ENCODE measurements at regions not wholly inside any gene's neighbourhood (a gene's known extent, or its start where the extent isn't known, plus 50 kb on each side); places are given as distances from the start of the nearest gene placed in this dataset.

- DNase-seq = no peak
These were observed 118.9 kb upstream of the NT5C1B start for GRCh38 chr2:18708203-18708715.

GRCh38 chr2:18706001-18706400 lies 116.6 kb upstream of the NT5C1B start:
- DNase-seq = no peak

DNA sequence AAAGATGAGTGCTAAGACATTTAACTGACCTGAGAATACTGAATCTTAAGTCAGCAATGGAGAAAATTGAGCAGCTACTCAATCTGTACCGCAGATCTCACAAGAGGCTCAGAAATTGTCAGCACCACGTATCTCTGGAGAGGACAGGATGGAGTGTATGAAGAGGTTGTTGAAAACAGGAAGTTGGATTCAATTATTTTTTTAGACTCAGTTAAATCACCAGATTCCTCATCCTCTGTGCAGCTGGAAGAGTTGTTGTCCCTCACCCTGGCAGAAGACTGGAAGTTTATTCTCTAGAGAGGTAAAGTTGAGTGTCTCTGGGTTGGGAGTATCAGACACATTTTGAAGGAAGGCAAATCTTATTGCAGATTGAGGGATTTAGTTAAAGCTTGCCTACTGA lies 114.9 kb upstream of the NT5C1B start:
- no peak for DNase-seq

DNA sequence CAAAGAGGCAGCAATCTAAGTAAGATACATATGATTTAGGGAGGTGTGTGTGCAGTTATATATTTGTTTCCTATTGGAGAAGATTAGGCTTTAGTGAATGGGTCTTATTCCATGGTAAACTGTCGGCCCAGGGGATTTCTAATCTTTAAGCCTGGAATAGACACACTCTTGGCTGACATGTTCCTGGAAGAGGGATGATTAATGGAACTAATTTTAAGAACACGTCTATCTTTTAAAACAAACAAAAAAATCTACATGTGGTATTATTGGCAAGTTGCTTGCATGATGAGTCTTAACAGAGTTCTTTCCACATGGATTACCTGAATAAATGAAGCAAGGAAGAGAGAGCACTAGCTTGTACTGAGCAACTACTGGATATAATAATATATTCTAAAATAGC lies 114.2 kb upstream of the NT5C1B start:
- no peak for DNase-seq

- DNase-seq = no peak
These were observed 112.6 kb upstream of the NT5C1B start for GRCh38 chr2:18701981-18702380.

DNA sequence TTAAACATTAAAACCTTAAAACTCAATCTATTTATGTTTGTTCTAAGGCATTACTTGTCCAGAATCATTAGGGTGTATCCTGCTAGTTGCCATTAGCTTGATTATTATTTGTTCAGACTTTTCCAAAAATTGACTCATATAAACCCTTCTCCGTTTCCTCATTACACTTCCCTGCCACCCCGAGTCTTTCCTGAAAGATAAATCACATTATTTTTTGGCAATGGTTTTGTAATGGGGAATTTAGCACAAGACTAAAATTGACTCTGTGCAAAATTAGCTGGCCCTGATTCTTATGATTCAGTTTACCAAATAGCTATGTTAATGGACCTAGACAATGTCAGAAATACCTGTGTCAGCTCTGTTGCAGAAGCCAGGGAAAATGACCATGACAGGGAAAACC lies 112.2 kb upstream of the NT5C1B start:
- DNase-seq = no peak

DNA sequence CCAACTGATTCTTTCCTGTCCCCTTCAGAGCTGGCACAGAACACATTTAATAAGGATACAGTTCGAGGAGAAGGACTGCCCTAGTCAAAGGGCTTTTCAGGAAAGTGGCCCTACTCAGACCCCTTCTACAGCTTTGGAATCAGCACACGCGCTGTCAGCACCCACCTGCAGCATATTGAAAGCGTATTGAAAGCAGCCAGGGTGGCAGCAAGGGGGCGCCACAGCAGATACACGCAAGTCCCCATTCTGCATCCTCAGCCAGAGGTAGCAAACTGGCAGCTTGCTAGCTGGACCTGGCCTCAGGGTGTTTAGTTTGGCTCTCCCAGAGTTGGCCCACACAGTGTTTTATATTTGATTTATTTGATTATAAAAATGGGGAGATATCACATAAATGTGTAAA lies 101.0 kb upstream of the NT5C1B start:
- no peak for DNase-seq

DNA sequence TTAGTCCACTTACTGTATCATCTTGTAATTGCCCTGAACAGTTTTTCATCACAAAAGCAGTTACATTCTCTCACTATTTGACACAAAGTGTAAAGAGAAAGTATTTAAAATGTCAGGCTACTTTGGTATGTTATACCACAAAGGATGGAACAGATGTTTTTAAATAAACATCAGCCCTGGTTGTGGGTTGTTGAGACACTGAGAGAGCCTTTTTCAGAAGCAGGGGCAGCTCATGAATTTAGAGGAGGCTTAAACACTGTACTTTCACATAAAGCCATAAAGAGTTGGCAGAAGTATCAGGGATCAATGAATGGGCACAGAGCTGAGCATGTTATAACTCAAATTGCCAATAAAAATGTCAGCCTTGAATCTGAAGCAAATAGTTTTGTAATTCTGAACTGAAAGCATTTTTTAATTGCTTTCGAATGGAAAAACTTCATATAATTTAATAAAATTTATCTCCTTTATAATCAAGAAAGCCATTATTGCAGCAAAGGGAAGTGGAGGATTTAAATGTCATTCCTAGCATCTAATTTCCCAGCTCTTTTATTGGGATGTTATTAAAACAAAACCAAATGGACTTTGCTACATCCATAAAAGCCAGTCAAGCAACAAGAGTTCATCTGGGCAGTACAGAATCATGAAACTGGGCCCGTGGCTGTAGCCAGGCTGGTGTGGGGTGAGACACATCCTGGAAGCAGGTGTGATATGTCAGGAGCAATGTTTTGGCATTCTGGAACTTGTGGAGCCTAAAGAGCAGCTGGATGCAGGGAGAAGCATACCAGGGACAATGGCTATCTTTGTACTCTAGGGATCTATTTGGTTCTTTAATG lies 95.1 kb upstream of the NT5C1B start:
- no peak for DNase-seq

DNA sequence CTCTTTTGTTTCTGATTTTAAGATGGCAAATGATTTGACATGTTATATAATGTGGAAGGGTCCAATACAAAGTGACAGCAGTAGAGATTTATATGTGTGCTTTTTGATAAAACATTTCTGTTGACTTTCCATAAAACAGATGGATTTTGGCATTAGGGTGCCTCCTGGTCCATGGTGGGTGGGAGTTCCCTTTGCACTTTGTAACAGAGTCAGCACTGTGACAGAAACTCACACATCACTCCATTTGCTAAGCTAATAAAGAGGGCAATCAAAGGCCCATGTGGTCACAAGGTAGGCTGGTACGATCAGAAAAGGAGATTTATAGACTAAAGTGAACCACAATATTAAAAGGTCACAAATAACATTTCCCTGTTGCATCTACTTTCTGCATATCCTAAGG lies 93.3 kb upstream of the NT5C1B start:
- DNase-seq = no peak

DNA sequence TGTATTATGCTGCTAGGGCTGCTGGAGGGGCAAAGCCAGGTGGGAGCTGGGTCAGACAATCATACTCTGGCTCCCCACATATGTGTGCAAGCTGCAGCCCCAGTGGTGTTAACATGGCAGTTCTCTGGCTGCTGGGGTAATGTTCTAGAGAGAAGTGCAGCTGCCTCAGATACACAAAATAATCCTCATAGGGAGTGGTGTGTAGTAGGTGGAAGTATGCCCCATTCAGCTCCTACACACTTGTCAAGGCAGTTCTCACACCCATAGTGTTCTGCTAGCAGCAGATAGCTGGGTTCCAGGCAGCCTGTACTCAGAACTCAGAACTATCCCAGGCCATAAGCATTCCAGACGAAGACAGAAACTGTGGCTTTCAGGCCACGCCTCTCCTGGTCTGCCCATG lies 87.9 kb upstream of the NT5C1B start:
- no peak for DNase-seq

DNA sequence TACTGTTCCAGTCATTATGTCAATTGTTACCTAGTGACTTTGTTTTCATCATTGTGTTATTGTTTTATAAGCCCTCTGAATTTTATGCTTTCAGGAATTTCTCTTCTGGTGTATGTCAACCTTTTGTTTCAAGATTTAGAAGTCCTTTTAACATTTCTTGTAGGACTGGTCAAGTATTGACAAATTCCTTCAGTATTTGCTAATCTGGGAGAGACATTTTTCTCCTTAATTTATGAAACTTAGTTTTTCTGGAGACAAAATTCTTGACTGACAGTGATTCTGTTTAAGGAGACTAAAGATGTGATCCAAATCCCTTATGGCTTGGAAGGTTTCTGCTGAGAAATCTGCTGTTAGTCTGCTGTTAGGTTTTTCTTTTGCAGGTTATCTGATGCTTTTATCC lies 84.9 kb upstream of the NT5C1B start:
- no peak for DNase-seq

DNA sequence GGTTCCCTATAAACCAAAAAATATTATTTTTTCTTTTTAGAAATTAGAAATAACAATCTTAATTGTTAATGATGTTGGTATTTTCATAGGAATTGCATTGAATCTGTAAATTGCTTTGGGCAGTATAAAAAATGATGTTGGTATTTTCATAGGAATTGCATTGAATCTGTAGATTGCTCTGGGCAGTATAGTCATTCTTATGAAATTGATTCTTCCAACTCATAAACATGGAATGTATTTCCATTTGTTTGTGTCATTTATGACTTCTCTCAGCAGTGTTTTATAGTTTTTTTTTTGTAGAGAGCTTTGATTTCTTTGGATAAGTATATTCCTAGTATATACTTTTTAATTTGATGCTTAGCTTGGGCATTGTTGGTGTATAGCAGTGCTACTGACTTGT lies 82.0 kb upstream of the NT5C1B start:
- DNase-seq = no peak

DNA sequence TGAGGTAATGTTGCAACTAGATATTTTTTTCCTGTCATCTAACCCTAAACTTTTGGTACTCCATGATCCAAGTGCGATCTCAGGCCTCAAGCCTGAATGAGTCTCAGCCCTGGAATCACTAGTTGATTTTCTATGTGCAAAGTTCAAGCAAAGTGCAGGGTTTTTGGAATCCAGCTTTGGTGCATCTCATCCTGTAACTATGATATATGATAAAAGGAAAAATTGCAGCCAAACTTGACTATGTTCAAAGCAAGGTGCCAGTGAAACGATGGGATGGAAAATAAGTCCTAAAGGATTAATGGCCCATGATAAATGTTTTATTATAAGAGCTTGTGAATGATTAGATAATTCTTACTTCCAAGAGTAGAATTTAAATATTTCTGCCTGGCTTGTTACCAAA lies 78.9 kb upstream of the NT5C1B start:
- DNase-seq = no peak

DNA sequence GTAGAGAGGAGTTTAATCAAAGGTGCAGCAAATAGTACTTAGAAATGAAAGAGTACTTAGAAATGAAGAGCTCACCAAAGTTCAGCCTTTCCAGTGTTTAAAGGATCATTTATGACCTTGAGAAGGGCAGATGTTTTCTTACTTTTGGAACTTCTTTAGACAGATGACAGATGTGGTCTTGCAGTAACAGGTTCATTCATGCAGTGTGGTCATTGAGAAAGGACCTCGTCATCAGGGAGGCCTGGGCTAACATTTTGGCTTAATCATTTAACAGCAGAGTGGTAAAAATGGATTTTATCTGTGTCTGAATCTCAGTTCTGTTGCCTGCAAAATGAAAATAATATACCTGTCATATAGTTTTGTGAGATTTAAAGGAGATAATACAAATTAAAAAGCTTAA lies 75.1 kb upstream of the NT5C1B start:
- DNase-seq = no peak

DNA sequence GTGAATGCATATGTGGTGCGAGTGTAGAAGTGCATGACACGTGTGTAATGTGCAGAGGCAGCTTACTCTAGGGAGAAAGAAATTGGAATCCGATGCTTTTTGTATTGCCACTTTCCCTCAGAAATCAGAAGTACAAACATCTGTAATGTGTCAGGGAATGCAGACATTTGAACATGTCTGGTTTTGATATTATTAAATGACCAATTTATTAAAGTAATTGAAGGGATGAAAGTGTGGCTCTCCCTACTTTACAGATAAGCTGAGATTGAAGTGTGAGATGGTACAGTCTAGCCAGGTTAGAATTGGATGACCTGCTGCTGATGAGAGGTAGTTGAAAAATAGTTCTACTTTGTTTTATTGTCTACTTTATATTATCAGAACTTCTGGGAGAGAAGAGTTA lies 74.5 kb upstream of the NT5C1B start:
- no peak for DNase-seq

- no peak for DNase-seq
These were observed 73.3 kb upstream of the NT5C1B start for GRCh38 chr2:18662689-18663088.

- DNase-seq = no peak
These were observed 70.5 kb upstream of the NT5C1B start for GRCh38 chr2:18659915-18660314.

DNA sequence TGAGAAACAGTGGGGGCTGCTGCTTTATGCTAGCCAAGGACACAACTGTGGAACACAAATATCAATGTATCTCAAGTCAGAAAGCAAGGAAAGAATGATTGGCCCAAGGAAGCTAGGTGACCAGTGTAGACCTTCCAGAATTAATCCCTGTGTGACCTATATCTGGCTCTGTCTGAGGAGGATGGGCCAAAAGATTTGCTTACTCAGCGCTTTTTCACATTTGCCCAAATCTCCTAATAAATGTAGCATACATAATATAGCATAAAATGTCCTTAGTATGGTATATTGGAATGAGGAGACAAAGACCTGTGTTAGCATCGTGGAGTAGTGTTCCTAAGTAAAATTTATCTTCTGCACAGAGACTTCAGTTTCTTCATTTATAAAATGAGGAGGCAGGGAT lies 66.7 kb upstream of the NT5C1B start:
- no peak for DNase-seq

DNA sequence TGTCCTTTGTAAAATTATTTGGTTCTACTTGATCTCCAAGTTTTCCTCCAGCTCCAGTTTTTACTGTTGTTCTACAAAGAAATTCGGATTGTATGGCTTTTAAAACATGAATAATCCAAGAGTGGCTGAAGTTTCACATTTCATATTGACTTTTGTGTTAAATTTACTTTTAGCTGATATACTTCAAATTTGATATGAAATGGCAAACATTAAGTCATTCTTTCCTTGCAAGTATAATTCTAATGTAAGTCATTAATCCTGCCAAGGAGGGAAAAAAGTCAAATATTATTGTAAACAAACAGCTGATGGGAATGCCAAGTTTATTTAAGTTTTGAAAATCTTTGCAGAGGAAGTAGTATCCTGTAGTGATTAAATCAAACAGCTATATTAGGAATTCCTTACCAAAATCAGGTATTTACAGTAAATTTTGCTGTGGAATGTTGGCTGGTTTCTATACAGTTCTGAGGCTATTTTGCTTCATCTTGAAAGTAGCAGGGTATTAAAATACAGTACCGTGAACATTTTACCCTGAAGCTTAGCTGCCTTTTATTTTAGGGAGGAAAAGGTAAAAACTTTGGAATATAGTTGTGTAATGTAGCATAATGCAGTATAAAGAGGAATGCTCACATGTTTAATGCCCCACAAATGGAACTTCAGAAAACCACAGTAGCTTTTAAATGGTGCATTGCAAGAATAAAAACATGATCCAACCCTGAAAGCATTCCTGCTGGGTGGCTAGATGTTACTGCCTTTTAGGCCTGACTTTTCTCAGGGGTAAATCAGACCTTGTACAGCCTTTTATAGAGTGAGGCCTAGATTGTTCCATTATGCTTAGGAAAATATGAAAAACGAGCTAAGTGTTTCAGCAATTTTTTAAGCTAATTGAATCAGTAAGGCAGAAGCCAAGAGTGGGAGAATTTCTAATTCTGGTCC lies 62.7 kb upstream of the NT5C1B start:
- DNase-seq = no peak

- no peak for DNase-seq
These were observed 60.9 kb upstream of the NT5C1B start for GRCh38 chr2:18650221-18650620.

GRCh38 chr2:18649502-18650135 lies 60.2 kb upstream of the NT5C1B start:
- no peak for DNase-seq

- DNase-seq = no peak
These were observed 58.8 kb upstream of the NT5C1B start for GRCh38 chr2:18648161-18648560.

DNA sequence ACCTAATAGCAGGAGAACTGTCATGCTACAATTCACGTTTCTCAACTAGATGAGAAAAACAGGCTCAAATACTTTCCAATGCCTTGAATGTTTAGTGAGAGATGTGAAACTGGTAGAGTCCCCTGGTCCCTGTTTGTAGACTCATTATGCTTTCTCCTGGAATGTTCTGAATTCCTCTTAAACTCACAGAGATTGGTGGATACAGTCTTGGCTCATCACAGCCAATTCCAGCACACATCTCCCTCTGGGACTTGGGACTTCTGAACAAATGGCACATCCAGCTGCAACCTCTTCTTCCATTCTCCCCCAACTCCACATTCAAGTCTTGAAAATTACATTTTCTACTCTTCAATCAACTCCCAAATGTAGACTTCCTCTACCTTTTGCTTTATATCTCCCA lies 58.4 kb upstream of the NT5C1B start:
- DNase-seq = no peak
